GM12892 (cell line): ENCODE measurements at regions not wholly inside any gene's neighbourhood (a gene's known extent, or its start where the extent isn't known, plus 50 kb on each side); places are given as distances from the start of the nearest gene placed in this dataset.

Experiments used
- POLR2A ChIP-seq: IDR thresholded peaks from 2 replicates; pipeline ENCODE4 v1.6.1; 2011; ENCODE audit warnings: low read depth, low read length, control low read depth
- POLR2AphosphoS5 ChIP-seq: IDR thresholded peaks from 2 replicates; pipeline ENCODE4 v1.6.1; 2011; ENCODE audit warnings: low read depth, low read length, control low read depth
- TAF1 ChIP-seq: IDR thresholded peaks from 2 replicates; pipeline ENCODE4 v1.6.1; 2011; ENCODE audit warnings: low read depth, mild to moderate bottlenecking, control low read depth, low read length, borderline replicate concordance

- no peak for TF ChIP-seq POLR2A
- no peak for TF ChIP-seq TAF1
- TF ChIP-seq POLR2AphosphoS5: no peak
Measured at GRCh38 chr20:21840991-21841390, 135.5 kb downstream of the PAX1 start.
